ENCODE measurements at regions not wholly inside any gene's neighbourhood (a gene's known extent, or its start where the extent isn't known, plus 50 kb on each side); places are given as distances from the start of the nearest gene placed in this dataset.

- TF ChIP-seq ZNF677 (tag by site-specific recombination; IDR thresholded peaks at IDR 0.05) (no peak), SP3 (tag by site-specific recombination; IDR thresholded peaks at IDR 0.05) (no peak)
- POLR2A ChIA-PET = interaction anchor here (1.1 kb wide), 1 partner anchor 93 kb away, joined by 4 read pairs; the partner anchor contains the start of gene TNRC6C
- H3K9me3 ChIP-seq (ENCODE audit: control insufficient read depth, insufficient read depth, low read depth, low read length) = no peaks in the 10 kb centered on the region
- no peak overlapping the region for H3K27ac ChIP-seq (ENCODE audit: extremely low read depth, low read depth, low read length)
- H3K4me1 ChIP-seq (ENCODE audit: control insufficient read depth, insufficient read depth, low read length) = no peaks in the 10 kb centered on the region
- CTCF ChIA-PET = no interaction called here
- H3K4me3 ChIP-seq (ENCODE audit: low read depth, low read length) = no peak overlapping the region
- no peaks in the 10 kb centered on the region for H3K36me3 ChIP-seq (ENCODE audit: control insufficient read depth in 2 of 2, insufficient read depth in 1 of 2, low read length in 2 of 2)
Observed at GRCh38 chr17:77865716-77866115, 92.8 kb upstream of the TNRC6C start.

GRCh38 chr17:77867308-77867781, 91.2 kb upstream of the TNRC6C start:
- TF ChIP-seq ZSCAN4 (tag by site-specific recombination; IDR thresholded peaks at IDR 0.05) = no peak
- TF ChIP-seq ZFHX2 (tag by site-specific recombination; conservative IDR thresholded peaks at IDR 0.05) = no peak
- Histone ChIP-seq H3K4me1 (ENCODE audit: control insufficient read depth, insufficient read depth, low read length) (no peaks in the 10 kb centered on the region), H3K9me3 (ENCODE audit: control insufficient read depth, insufficient read depth, low read depth, low read length) (no peaks in the 10 kb centered on the region), H3K36me3 (ENCODE audit: control insufficient read depth in 2 of 2, insufficient read depth in 1 of 2, low read length in 2 of 2) (no peaks in the 10 kb centered on the region), H3K27ac (ENCODE audit: extremely low read depth, low read depth, low read length) (no peak overlapping the region), H3K4me3 (ENCODE audit: low read depth, low read length) (no peak overlapping the region)
- ChIA-PET CTCF (interaction anchor here (0.7 to 1.3 kb wide), 2 partner anchors 19 to 152 kb away, joined by 3 read pairs; no protein-coding TSS in a partner anchor), POLR2A (interaction anchor here (1.7 kb wide), 1 partner anchor 91 kb away, joined by 5 read pairs; the partner anchor contains the start of gene TNRC6C)

- ChIA-PET CTCF (interaction anchor here (1.3 kb wide), 1 partner anchor 151 kb away, joined by 3 read pairs; no protein-coding TSS in a partner anchor), POLR2A (interaction anchor here (1.7 kb wide), 1 partner anchor 90 kb away, joined by 5 read pairs; the partner anchor contains the start of gene TNRC6C)
- Histone ChIP-seq H3K36me3 (ENCODE audit: control insufficient read depth in 2 of 2, insufficient read depth in 1 of 2, low read length in 2 of 2) (no peaks in the 10 kb centered on the region), H3K4me1 (ENCODE audit: control insufficient read depth, insufficient read depth, low read length) (no peaks in the 10 kb centered on the region), H3K4me3 (ENCODE audit: low read depth, low read length) (no peak overlapping the region), H3K27ac (ENCODE audit: extremely low read depth, low read depth, low read length) (no peak overlapping the region), H3K9me3 (ENCODE audit: control insufficient read depth, insufficient read depth, low read depth, low read length) (no peaks in the 10 kb centered on the region)
- TF ChIP-seq ZNF146 (tag by site-specific recombination; IDR thresholded peaks at IDR 0.05) = no peak
- TF ChIP-seq ZSCAN5A (tag by site-specific recombination; IDR thresholded peaks at IDR 0.05) = no peak
- no peak for TF ChIP-seq ZNF639 (tag by site-specific recombination; IDR thresholded peaks at IDR 0.05)
- no peak for TF ChIP-seq HOXC10 (CRISPR knock-in tag; IDR thresholded peaks at IDR 0.05)
- TF ChIP-seq ZNF426 (tag by site-specific recombination; IDR thresholded peaks at IDR 0.05) = no peak
- no peak for TF ChIP-seq ZNF132 (tag by site-specific recombination; IDR thresholded peaks at IDR 0.05; ENCODE audit: borderline replicate concordance)
- TF ChIP-seq ZNF701 (tag by site-specific recombination; IDR thresholded peaks at IDR 0.05) = no peak
- TF ChIP-seq ZNF335 (tag by site-specific recombination; conservative IDR thresholded peaks at IDR 0.05) = no peak
- no peak for TF ChIP-seq ELK4 (IDR thresholded peaks at IDR 0.05; ENCODE audit: borderline replicate concordance, low read depth, low read length)
- no peak for TF ChIP-seq ZBTB10 (tag by site-specific recombination; IDR thresholded peaks at IDR 0.05)
- no peak for TF ChIP-seq IKZF3 (tag by site-specific recombination; IDR thresholded peaks at IDR 0.05)
- TF ChIP-seq ZNF280C (tag by site-specific recombination; IDR thresholded peaks at IDR 0.05) = no peak
Observed at GRCh38 chr17:77867976-77868713, 90.4 kb upstream of the TNRC6C start.
